AG09319 (cell line): ENCODE measurements at regions not wholly inside any gene's neighbourhood (a gene's known extent, or its start where the extent isn't known, plus 50 kb on each side); places are given as distances from the start of the nearest gene placed in this dataset.

Experiments
- DNase-seq: peaks from one replicate; pipeline ENCODE4 v3.0.0-alpha.2; 2010; ENCODE audit warnings: low read depth; ENCODE audit errors: extremely low read depth
- TF ChIP-seq, protein P1 (sequence below): IDR thresholded peaks from 2 replicates; pipeline ENCODE4 v1.5.1; 2011; ENCODE audit warnings: low read depth, mild to moderate bottlenecking, inconsistent platforms, low read length, moderate library complexity

DNA sequence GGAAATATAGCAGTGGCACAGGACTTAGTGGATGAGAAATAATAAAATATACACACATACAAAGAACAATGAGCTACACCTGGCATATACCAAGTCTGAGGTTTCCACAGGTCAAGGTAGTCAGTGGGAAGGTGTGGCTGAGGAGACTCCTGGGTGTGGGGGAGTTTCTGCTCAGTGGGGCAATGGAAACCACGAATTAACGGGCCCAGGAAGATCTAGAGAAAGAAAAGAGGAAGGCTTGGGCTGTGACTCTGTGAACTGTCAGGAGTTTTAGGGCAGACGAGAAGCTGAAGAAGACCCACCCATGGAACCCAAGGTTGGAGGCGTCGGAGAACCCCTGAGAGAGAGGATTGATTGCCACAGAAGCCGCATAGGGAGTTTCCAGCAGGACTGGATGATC, 196.5 kb downstream of the HERPUD2 start:
- no peak for DNase-seq
- TF ChIP-seq, protein P1, sequence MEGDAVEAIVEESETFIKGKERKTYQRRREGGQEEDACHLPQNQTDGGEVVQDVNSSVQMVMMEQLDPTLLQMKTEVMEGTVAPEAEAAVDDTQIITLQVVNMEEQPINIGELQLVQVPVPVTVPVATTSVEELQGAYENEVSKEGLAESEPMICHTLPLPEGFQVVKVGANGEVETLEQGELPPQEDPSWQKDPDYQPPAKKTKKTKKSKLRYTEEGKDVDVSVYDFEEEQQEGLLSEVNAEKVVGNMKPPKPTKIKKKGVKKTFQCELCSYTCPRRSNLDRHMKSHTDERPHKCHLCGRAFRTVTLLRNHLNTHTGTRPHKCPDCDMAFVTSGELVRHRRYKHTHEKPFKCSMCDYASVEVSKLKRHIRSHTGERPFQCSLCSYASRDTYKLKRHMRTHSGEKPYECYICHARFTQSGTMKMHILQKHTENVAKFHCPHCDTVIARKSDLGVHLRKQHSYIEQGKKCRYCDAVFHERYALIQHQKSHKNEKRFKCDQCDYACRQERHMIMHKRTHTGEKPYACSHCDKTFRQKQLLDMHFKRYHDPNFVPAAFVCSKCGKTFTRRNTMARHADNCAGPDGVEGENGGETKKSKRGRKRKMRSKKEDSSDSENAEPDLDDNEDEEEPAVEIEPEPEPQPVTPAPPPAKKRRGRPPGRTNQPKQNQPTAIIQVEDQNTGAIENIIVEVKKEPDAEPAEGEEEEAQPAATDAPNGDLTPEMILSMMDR, result no peak

DNA sequence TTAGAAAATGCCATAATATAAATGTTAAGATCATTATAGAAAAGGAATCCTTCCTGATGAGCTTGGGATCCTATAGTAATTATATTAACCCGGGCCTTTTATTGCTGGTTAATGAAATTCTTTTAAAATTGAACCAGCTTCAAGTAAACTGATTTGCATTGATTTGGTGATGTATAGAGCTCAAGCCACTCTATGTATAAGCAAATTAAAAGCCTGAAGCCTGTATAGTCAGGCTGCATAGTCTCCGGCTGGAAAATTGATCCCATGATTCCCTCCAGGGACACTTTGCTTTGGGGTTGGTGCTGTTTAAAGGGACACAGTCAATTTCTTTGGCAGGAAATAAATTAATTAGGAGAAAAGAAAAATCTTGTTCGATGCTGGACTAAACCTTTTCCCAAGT, 199.1 kb downstream of the HERPUD2 start:
- TF ChIP-seq, protein P1, result no peak
- no peak for DNase-seq

DNA sequence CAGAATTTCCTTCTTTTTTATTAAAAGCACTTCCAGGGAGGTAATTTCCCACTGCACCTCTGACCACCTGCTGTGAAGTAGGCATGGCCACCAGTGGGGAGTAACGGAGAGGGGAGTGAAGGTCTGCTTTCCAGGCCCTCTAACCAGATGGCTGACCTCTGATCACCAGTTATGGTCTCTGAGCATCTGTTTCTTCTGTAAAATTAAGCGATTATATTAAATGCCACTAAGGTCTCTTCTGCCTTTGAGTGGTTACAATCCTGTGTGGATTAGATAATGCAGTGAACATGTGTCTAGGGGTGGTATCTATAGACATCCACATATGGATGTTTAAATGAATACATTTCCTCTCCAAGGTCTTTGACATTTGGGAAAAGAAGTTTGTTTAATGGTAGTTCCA, 199.6 kb downstream of the HERPUD2 start:
- TF ChIP-seq, protein P1, result no peak
- no peak for DNase-seq

DNA sequence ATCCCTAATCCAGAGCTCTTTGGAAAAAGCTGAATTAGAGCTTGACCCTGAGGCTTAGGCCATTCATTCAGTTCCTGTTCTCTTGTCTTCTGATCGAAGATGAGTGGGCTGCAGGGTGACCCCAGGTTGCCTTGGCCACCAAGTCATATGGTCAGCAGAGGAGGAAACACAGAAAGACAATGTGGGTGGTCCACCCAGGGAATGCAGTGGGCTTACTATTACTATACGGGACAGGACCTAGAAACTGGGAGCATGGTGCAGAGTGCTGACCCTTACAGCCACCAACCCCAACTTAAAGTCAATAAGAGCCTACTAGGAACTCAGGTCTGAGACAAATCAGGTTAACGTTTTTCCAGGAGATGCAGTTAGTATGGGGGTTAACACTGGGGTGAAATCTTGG, 200.5 kb downstream of the HERPUD2 start:
- DNase-seq, result no peak
- TF ChIP-seq, protein P1, result no peak

DNA sequence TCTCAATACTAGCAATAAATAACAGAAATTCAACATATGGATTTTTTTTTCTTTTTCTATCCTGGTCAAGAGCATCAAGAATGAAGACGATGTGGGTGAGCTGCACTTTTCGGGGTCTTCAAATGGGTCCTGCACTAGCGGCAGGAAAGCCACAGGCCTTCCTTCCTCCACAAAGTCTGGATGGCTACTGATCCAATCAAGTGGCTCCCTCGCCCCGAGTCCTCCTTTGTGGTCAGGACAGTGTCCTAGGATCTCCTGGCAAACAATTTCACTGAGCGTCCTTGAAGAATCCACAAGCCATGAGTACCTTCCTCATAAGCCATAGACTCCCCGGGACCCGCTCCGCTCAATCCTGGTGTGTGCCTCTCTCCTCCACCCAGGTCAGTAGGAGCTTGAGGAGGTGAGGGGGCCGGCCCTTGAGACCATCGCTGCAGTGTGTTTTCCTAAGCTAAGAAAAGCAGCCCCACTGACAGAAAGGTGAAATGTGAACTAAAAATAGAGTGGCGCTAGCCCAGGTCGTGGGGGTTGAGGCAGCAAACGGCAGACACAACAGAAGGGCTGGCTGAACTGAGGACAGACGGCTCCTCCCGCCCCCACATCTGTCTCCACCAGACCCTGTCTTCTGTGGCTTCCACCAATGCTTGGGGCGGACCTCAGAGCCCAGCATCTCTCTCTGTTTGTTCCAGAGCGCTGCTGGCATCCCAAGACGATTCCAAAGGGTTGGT, 202.3 kb downstream of the HERPUD2 start:
- DNase-seq, result no peak
- TF ChIP-seq, protein P1, result no peak

DNA sequence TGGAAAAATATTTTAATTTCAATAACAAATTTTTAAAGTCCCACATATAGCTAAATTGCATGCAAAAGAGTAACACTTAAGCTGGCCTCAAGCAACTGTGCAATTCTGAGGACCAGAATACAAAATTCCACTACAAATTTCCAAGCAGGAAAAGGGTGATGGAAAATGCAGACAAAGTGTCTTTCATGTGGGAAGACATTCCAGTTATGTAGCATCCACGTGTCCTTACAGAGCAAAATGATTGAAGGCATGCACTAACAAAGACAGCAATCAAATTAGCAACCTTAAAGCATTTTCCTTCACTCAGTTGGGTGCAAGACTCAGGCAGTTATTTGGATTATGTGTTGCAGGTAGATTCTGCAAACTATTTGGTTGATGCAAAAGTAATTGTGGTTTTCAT, 203.7 kb downstream of the HERPUD2 start:
- TF ChIP-seq, protein P1, result no peak
- no peak for DNase-seq

DNA sequence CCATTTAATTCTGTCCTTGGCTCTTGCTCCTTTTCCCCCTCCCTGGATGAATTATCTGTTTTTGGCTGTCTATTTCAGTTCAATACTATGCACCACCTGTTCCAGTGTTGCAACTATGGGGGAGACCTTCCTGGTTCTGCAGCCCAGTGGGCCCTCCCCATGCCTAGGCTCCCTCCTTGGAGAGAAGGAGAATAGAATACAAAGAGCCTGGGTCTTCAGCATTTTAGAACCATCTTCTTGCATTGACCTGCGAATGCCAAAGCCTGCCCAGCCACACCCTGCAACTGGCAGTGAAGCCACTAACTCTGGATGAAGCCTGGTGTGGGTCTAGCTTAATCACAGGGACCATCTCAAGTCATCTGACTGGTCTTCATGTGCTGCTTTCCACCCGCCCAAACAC, 207.1 kb downstream of the HERPUD2 start:
- TF ChIP-seq, protein P1, result no peak
- DNase-seq, result no peak
